Calu3 (cell line): ENCODE measurements at regions not wholly inside any gene's neighbourhood (a gene's known extent, or its start where the extent isn't known, plus 50 kb on each side); places are given as distances from the start of the nearest gene placed in this dataset.

Experiments used
- BruUV-seq: library from RNA; stranded (reverse); fragments of 400-500 nt; replicated peaks from 2 replicates; lab custom pipeline; 2021; lab: Mats Ljungman, UMichigan
- CTCF ChIA-PET: fragments of 300-600 bp; sonication (Branson Sonifier 250); formaldehyde crosslinking; loops from one replicate; lab custom pipeline; 2022; ENCODE audit warnings: antibody characterized with exemption; lab: Charles Lee
- DNase-seq: peaks from one replicate; pipeline ENCODE4 v3.0.0; 2022
- H3K27ac Mint-ChIP-seq: one replicate; pipeline ENCODE4 v1.8.0; 2022; ENCODE audit warnings: mixed read lengths; ENCODE audit not compliant: unreplicated experiment
- H3K27me3 Mint-ChIP-seq: one replicate; pipeline ENCODE4 v1.8.0; 2022; ENCODE audit warnings: mixed read lengths; ENCODE audit not compliant: unreplicated experiment
- H3K36me3 Mint-ChIP-seq: one replicate; pipeline ENCODE4 v1.8.0; 2022; ENCODE audit warnings: mild to moderate bottlenecking, moderate library complexity, mixed read lengths; ENCODE audit not compliant: insufficient read depth, unreplicated experiment
- H3K4me1 Mint-ChIP-seq: one replicate; pipeline ENCODE4 v1.8.0; 2022; ENCODE audit warnings: mild to moderate bottlenecking, low read depth, mixed read lengths; ENCODE audit not compliant: unreplicated experiment
- H3K4me3 Mint-ChIP-seq: one replicate; pipeline ENCODE4 v1.8.0; 2022; ENCODE audit warnings: mild to moderate bottlenecking, low read depth, moderate library complexity, mixed read lengths; ENCODE audit not compliant: unreplicated experiment
- H3K9me3 Mint-ChIP-seq: one replicate; pipeline ENCODE4 v1.8.0; 2022; ENCODE audit warnings: low read depth, mixed read lengths; ENCODE audit not compliant: unreplicated experiment
- intact Hi-C: fragments of 100-400 bp; cut with micrococcal nuclease; formaldehyde crosslinking; loops from one replicate; pipeline ENCODE4 v1.10.0; 2022; ENCODE audit not compliant: unreplicated experiment
- TF ChIP-seq, protein P1 (sequence below): fragments of 200-600 bp; IDR thresholded peaks from one replicate; pipeline ENCODE4 v1.8.0; 2022; ENCODE audit warnings: antibody characterized with exemption; ENCODE audit not compliant: unreplicated experiment

DNA sequence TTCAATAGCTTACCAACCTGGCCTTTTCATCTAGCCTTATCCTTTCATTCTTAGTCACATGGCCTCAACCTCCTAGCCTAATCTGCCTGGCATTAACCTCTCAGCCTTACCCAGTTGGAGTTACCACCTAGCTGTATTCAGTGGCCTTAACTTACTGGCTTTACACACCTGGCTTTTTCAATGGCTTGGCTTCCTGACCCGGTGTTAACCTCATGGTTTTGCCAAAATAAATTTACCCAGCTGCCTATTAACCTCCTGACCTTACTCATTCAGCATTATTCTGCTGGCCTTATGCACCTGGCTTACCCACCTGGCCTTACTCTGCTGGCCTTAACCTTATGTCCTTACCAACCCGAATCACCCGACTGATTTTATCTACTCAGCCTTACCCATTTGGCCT is 135.5 kb upstream of the ZSWIM2 start:
- no peak overlapping the region for H3K4me3 Mint-ChIP-seq
- H3K4me1 Mint-ChIP-seq = no peaks in the 10 kb centered on the region
- no peak for DNase-seq
- CTCF ChIA-PET = no interaction called here
- peaks cover 13% of the 10 kb centered on the region for H3K9me3 Mint-ChIP-seq
- H3K36me3 Mint-ChIP-seq = no peaks in the 10 kb centered on the region
- no peak overlapping the region for H3K27ac Mint-ChIP-seq
- TF ChIP-seq, protein P1, sequence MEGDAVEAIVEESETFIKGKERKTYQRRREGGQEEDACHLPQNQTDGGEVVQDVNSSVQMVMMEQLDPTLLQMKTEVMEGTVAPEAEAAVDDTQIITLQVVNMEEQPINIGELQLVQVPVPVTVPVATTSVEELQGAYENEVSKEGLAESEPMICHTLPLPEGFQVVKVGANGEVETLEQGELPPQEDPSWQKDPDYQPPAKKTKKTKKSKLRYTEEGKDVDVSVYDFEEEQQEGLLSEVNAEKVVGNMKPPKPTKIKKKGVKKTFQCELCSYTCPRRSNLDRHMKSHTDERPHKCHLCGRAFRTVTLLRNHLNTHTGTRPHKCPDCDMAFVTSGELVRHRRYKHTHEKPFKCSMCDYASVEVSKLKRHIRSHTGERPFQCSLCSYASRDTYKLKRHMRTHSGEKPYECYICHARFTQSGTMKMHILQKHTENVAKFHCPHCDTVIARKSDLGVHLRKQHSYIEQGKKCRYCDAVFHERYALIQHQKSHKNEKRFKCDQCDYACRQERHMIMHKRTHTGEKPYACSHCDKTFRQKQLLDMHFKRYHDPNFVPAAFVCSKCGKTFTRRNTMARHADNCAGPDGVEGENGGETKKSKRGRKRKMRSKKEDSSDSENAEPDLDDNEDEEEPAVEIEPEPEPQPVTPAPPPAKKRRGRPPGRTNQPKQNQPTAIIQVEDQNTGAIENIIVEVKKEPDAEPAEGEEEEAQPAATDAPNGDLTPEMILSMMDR = no peak
- intact Hi-C loops = no loop called here
- BruUV-seq = no TSS peak
- H3K27me3 Mint-ChIP-seq = no peaks in the 10 kb centered on the region

DNA sequence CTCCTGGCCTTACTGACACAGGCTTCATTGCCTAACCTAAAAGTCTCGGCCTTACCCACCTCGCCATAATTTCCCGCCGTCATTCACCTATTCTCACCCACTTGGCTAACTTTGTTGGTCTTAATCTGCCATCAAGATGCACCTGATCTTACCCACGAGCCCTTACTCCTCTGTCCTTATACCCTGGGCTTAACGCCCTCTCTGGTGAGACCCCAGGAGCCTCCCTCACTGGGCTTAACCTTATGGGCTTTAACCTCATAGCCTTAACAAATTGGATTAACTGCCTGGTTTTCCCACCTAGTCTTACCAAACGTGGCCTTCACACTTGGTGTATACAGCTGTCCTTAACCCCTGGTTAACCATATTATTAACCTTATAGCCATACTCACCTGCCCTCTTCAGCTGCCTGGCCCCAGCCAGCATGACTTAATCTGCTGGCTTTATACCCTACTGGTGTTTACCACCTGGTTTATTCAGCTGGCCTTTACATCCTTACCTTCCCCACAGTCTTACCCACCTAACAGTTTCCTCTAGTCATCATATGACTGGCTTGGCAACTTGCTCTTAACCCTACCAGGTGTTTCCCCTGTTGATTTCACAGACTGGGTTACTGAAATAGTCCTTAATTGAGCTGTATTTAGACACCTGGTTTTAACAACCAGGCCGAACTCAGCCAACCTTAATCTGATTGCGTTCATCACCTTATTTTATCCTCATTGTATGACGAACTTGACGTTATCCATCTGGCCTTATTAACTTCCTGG is 132.0 kb upstream of the ZSWIM2 start:
- intact Hi-C loops = no loop called here
- H3K27ac Mint-ChIP-seq = no peak overlapping the region
- no peaks in the 10 kb centered on the region for H3K27me3 Mint-ChIP-seq
- no peak overlapping the region for H3K4me3 Mint-ChIP-seq
- DNase-seq = no peak
- no peaks in the 10 kb centered on the region for H3K36me3 Mint-ChIP-seq
- H3K9me3 Mint-ChIP-seq = peaks cover 8% of the 10 kb centered on the region
- TF ChIP-seq, protein P1 = no peak
- CTCF ChIA-PET = interaction anchor here (0.9 kb wide), 1 partner anchor 12 kb away, joined by 3 read pairs; no protein-coding TSS in a partner anchor
- BruUV-seq = no TSS peak
- H3K4me1 Mint-ChIP-seq = peaks cover 8% of the 10 kb centered on the region

DNA sequence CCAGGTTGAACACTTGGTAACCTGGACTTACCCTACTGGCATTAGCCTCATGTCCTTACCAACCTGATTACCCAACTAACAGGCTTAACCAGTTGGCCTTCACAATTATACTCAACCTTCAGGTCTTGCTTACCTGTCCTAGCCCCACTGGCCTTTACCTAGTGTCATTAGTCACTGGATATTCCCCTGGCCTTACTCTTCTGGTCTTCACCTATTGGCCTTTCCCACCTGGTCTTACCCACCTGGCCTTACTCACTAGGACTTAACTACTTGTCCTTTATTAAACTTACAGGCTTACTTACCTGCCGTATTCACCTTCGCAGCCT is 131.1 kb upstream of the ZSWIM2 start:
- no peak for DNase-seq
- no peak overlapping the region for H3K27ac Mint-ChIP-seq
- no peaks in the 10 kb centered on the region for H3K27me3 Mint-ChIP-seq
- TF ChIP-seq, protein P1 = no peak
- no TSS peak for BruUV-seq
- intact Hi-C loops = no loop called here
- no peaks in the 10 kb centered on the region for H3K36me3 Mint-ChIP-seq
- H3K9me3 Mint-ChIP-seq = peaks cover 3% of the 10 kb centered on the region
- CTCF ChIA-PET = no interaction called here
- no peak overlapping the region for H3K4me3 Mint-ChIP-seq
- H3K4me1 Mint-ChIP-seq = peaks cover 8% of the 10 kb centered on the region

DNA sequence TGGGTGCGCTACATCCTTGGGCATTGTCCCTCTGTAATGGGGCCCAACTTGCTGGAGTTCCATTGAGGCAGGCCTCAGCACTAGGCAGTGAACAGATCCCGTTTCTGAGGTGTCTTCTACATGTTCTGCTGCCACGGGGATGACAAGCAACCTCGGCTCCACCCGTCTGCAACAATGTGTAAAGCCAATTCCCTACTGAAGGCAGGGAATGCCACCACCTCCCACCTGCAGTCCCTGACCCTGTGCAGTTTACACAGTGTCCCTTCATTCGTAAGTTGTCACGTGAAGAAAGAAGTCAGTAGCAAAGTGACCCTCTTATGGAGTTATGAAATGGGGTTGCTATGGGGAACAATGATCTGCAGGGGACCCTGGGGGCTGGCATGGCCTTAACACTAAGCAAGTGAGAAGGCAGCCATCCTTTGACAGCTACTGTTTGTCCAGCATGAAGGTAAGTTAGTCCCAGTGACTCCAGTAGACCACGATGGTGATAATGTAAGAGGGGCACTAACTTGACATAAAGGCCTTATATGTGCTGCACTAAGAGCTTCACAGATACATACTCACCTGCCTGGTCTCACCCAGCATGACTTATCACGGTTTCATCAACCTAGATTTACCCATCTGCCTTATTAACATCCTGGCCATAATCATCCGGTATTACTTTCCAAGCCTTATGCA is 130.6 kb upstream of the ZSWIM2 start:
- TF ChIP-seq, protein P1 = no peak
- CTCF ChIA-PET = no interaction called here
- H3K9me3 Mint-ChIP-seq = no peaks in the 10 kb centered on the region
- intact Hi-C loops = no loop called here
- H3K27ac Mint-ChIP-seq = no peak overlapping the region
- peaks cover 8% of the 10 kb centered on the region for H3K4me1 Mint-ChIP-seq
- H3K36me3 Mint-ChIP-seq = no peaks in the 10 kb centered on the region
- DNase-seq = no peak
- no peaks in the 10 kb centered on the region for H3K27me3 Mint-ChIP-seq
- H3K4me3 Mint-ChIP-seq = no peak overlapping the region
- no TSS peak for BruUV-seq
